GM11168 (cell line): ENCODE measurements at regions not wholly inside any gene's neighbourhood (a gene's known extent, or its start where the extent isn't known, plus 50 kb on each side); places are given as distances from the start of the nearest gene placed in this dataset.
"Not testable (repeated sequence)": the region's sequence is repeated elsewhere in the genome, so short reads cannot be mapped to it uniquely, and the experiment has no call there.

Experiments
- in situ Hi-C: fragments of 300-500 bp; cut with MboI; formaldehyde crosslinking; loops from one replicate; pipeline ENCODE4 v1.12.0; 2022; ENCODE audit warnings: low sequenced_read_pairs; ENCODE audit not compliant: unreplicated experiment

GRCh38 chr11:36750349-36750748 is 152.3 kb upstream of the RAG2 start:
- in situ Hi-C loops = no loop called here

GRCh38 chr11:36748836-36749235 is 150.8 kb upstream of the RAG2 start:
- in situ Hi-C loops = loop anchor here (10.0 kb wide), 1 partner anchor 184 kb away; the partner anchor contains the start of gene RAG1

GRCh38 chr11:36746886-36747710 is 149.1 kb upstream of the RAG2 start:
- in situ Hi-C loops = loop anchor here (10.0 kb wide), 1 partner anchor 182 kb away; the partner anchor contains the start of gene RAG1

- in situ Hi-C loops = loop anchor here (5.0 to 10.0 kb wide), 2 partner anchors 42 to 180 kb away; partner anchors contain the start of gene RAG1
These were observed 146.5 kb upstream of the RAG2 start for GRCh38 chr11:36744375-36745168.

GRCh38 chr11:36743039-36743438 is 145.0 kb upstream of the RAG2 start:
- in situ Hi-C loops = loop anchor here (5.0 to 10.0 kb wide), 2 partner anchors 41 to 178 kb away; partner anchors contain the start of gene RAG1

GRCh38 chr11:36741515-36741914 is 143.5 kb upstream of the RAG2 start:
- in situ Hi-C loops = loop anchor here (5.0 to 10.0 kb wide), 2 partner anchors 39 to 177 kb away; partner anchors contain the start of gene RAG1

GRCh38 chr11:36738292-36738861 is 140.3 kb upstream of the RAG2 start:
- in situ Hi-C loops = no loop called here

- in situ Hi-C loops = no loop called here
These were observed 138.1 kb upstream of the RAG2 start for GRCh38 chr11:36736103-36736502.

- in situ Hi-C loops = not testable (repeated sequence)
These were observed 135.7 kb upstream of the RAG2 start for GRCh38 chr11:36733721-36734120.

GRCh38 chr11:36730761-36731160 is 132.7 kb upstream of the RAG2 start:
- in situ Hi-C loops = no loop called here

- in situ Hi-C loops = no loop called here
These were observed 131.8 kb upstream of the RAG2 start for GRCh38 chr11:36729825-36730224.

- in situ Hi-C loops = no loop called here
These were observed 128.4 kb upstream of the RAG2 start for GRCh38 chr11:36726420-36726819.

- in situ Hi-C loops = no loop called here
These were observed 126.8 kb upstream of the RAG2 start for GRCh38 chr11:36724742-36725385.

- in situ Hi-C loops = no loop called here
These were observed 124.4 kb upstream of the RAG2 start for GRCh38 chr11:36722421-36722820.

GRCh38 chr11:36719358-36720107 is 121.5 kb upstream of the RAG2 start:
- in situ Hi-C loops = no loop called here

- in situ Hi-C loops = no loop called here
These were observed 120.4 kb upstream of the RAG2 start for GRCh38 chr11:36718451-36718850.

GRCh38 chr11:36713715-36714114 is 115.7 kb upstream of the RAG2 start:
- in situ Hi-C loops = no loop called here

- in situ Hi-C loops = no loop called here
These were observed 113.2 kb upstream of the RAG2 start for GRCh38 chr11:36711104-36711825.
